PC-9 (cell line): ENCODE measurements at regions not wholly inside any gene's neighbourhood (a gene's known extent, or its start where the extent isn't known, plus 50 kb on each side); places are given as distances from the start of the nearest gene placed in this dataset.

Experiments
- BruUV-seq: library from RNA; stranded (reverse); fragments of 400-500 nt; replicated peaks from 2 replicates; lab custom pipeline; 2021; lab: Mats Ljungman, UMichigan
- CTCF ChIA-PET: fragments of 300-600 bp; sonication (Branson Sonifier 250); formaldehyde crosslinking; loops from one replicate; lab custom pipeline; 2022; ENCODE audit warnings: antibody characterized with exemption; lab: Charles Lee
- POLR2A ChIA-PET: fragments of 300-600 bp; sonication (Branson Sonifier 250); formaldehyde crosslinking; loops from one replicate; lab custom pipeline; 2022; ENCODE audit warnings: antibody characterized with exemption; ENCODE audit not compliant: unreplicated experiment; lab: Charles Lee
- DNase-seq, 2 experiments: peaks; one replicate each; pipeline versions ENCODE4 v3.0.0 to v3.0.0-alpha.2; 2015 to 2022; ENCODE audit warnings: mixed read lengths in 1 of 2
- H2AFZ ChIP-seq: fragments of 200-600 bp; sonication (generic); 2 replicates; pipeline ENCODE4 v1.8.1; 2017; ENCODE audit warnings: antibody characterized with exemption
- H3F3A ChIP-seq: fragments of 200-600 bp; sonication (generic); 2 replicates; pipeline ENCODE4 v1.8.1; 2017; ENCODE audit warnings: antibody characterized with exemption, mild to moderate bottlenecking, low read depth; ENCODE audit not compliant: insufficient read depth
- H3K27ac ChIP-seq: fragments of 200-600 bp; sonication (generic); 2 replicates; pipeline ENCODE4 v1.6.1; 2016; ENCODE audit warnings: mixed run types
- H3K27me3 ChIP-seq: fragments of 200-600 bp; sonication (generic); 2 replicates; pipeline ENCODE4 v1.6.1; 2016; ENCODE audit warnings: low read depth, mixed run types; ENCODE audit not compliant: insufficient read depth
- H3K36me3 ChIP-seq: fragments of 200-600 bp; sonication (generic); 2 replicates; pipeline ENCODE4 v1.6.1; 2016; ENCODE audit warnings: low read depth, mixed run types
- H3K4me1 ChIP-seq: fragments of 200-600 bp; sonication (generic); replicated peaks from 2 replicates; pipeline ENCODE4 v1.6.1; 2016; ENCODE audit warnings: mixed run types; ENCODE audit not compliant: insufficient read depth
- H3K4me2 ChIP-seq: fragments of 200-600 bp; sonication (generic); 2 replicates; pipeline ENCODE4 v1.6.1; 2017; ENCODE audit warnings: mixed run types
- H3K4me3 ChIP-seq: fragments of 200-600 bp; sonication (generic); 2 replicates; pipeline ENCODE4 v1.6.1; 2016; ENCODE audit warnings: mixed run types
- H3K79me2 ChIP-seq: fragments of 200-600 bp; sonication (generic); 2 replicates; pipeline ENCODE4 v1.6.1; 2017; ENCODE audit warnings: low read depth, mixed run types
- H3K9me2 ChIP-seq: fragments of 200-600 bp; sonication (generic); 2 replicates; pipeline ENCODE4 v1.8.1; 2017; ENCODE audit warnings: mild to moderate bottlenecking; ENCODE audit not compliant: insufficient read depth
- H3K9me3 ChIP-seq: fragments of 200-600 bp; sonication (generic); 2 replicates; pipeline ENCODE4 v1.8.1; 2016; ENCODE audit warnings: low read depth; ENCODE audit not compliant: insufficient read depth
- H4K20me1 ChIP-seq: fragments of 200-600 bp; sonication (generic); 2 replicates; pipeline ENCODE4 v1.8.1; 2017; ENCODE audit not compliant: insufficient read depth
- CTCF ChIP-seq: fragments of 200-600 bp; sonication (generic); conservative IDR thresholded peaks from 2 replicates; pipeline ENCODE4 v1.6.1; 2017; ENCODE audit warnings: mixed run types, antibody characterized with exemption, mild to moderate bottlenecking, moderate library complexity
- EZH2 ChIP-seq: fragments of 200-600 bp; sonication (generic); IDR thresholded peaks from 2 replicates; pipeline ENCODE4 v1.8.0; 2017; ENCODE audit warnings: antibody characterized with exemption, low read depth
- intact Hi-C: fragments of 100-400 bp; cut with micrococcal nuclease; formaldehyde crosslinking; loops from one replicate; pipeline ENCODE4 v1.10.0; 2022; ENCODE audit not compliant: unreplicated experiment

GRCh38 chr11:28466506-28466905 lies 358.3 kb downstream of the METTL15 start:
- intact Hi-C loops, result no loop called here
- no peak overlapping the region for H3K27ac ChIP-seq
- no peaks in the 10 kb centered on the region for H3K9me3 ChIP-seq
- no TSS peak for BruUV-seq
- H3F3A ChIP-seq, result no peaks in the 10 kb centered on the region
- H3K9me2 ChIP-seq, result 0 out of 2 replicates have a peak, but pooled peaks cover 4% of the 10 kb centered on the region
- H3K4me3 ChIP-seq, result no peak overlapping the region
- no peaks in the 10 kb centered on the region for H4K20me1 ChIP-seq
- no peak for TF ChIP-seq CTCF
- no peak for TF ChIP-seq EZH2
- H3K79me2 ChIP-seq, result no peaks in the 10 kb centered on the region
- no peak for DNase-seq
- CTCF ChIA-PET, result no interaction called here
- H3K27me3 ChIP-seq, result no peaks in the 10 kb centered on the region
- no peak overlapping the region for H2AFZ ChIP-seq
- POLR2A ChIA-PET, result no interaction called here
- no peak overlapping the region for H3K4me2 ChIP-seq
- H3K4me1 ChIP-seq, result no peaks in the 10 kb centered on the region
- H3K36me3 ChIP-seq, result no peaks in the 10 kb centered on the region

- BruUV-seq, result no TSS peak
Observed at GRCh38 chr11:28464252-28464867, 356.2 kb downstream of the METTL15 start.

GRCh38 chr11:28463826-28464225 lies 355.6 kb downstream of the METTL15 start:
- H3K4me2 ChIP-seq, result no peak overlapping the region
- H3K27me3 ChIP-seq, result no peaks in the 10 kb centered on the region
- 0 out of 2 replicates have a peak, but pooled peaks cover 4% of the 10 kb centered on the region for H3K9me2 ChIP-seq
- POLR2A ChIA-PET, result no interaction called here
- H2AFZ ChIP-seq, result no peak overlapping the region
- H3F3A ChIP-seq, result no peaks in the 10 kb centered on the region
- no peak overlapping the region for H3K27ac ChIP-seq
- H3K36me3 ChIP-seq, result no peaks in the 10 kb centered on the region
- no peaks in the 10 kb centered on the region for H3K79me2 ChIP-seq
- TF ChIP-seq EZH2 (no peak), CTCF (no peak)
- DNase-seq, result no peak
- H3K9me3 ChIP-seq, result no peaks in the 10 kb centered on the region
- no TSS peak for BruUV-seq
- CTCF ChIA-PET, result no interaction called here
- H3K4me3 ChIP-seq, result no peak overlapping the region
- intact Hi-C loops, result no loop called here
- no peaks in the 10 kb centered on the region for H4K20me1 ChIP-seq
- H3K4me1 ChIP-seq, result no peaks in the 10 kb centered on the region

More at GRCh38 chr11:28464252-28464867, 356.2 kb downstream of the METTL15 start:
- Histone ChIP-seq H3K4me3 (no peak overlapping the region), H3K27ac (no peak overlapping the region), H3K9me3 (no peaks in the 10 kb centered on the region), H3K9me2 (0 out of 2 replicates have a peak, but pooled peaks cover 4% of the 10 kb centered on the region), H3F3A (no peaks in the 10 kb centered on the region), H3K79me2 (no peaks in the 10 kb centered on the region), H3K27me3 (no peaks in the 10 kb centered on the region), H4K20me1 (no peaks in the 10 kb centered on the region), H3K4me1 (no peaks in the 10 kb centered on the region), H3K36me3 (no peaks in the 10 kb centered on the region), H3K4me2 (no peak overlapping the region), H2AFZ (no peak overlapping the region)
- no peak for DNase-seq
- intact Hi-C loops, result no loop called here
- ChIA-PET POLR2A (no interaction called here), CTCF (no interaction called here)
- TF ChIP-seq EZH2 (no peak), CTCF (no peak)
